ACC112 (cell line): ENCODE measurements at regions not wholly inside any gene's neighbourhood (a gene's known extent, or its start where the extent isn't known, plus 50 kb on each side); places are given as distances from the start of the nearest gene placed in this dataset.

Source experiments
- H2AFZ ChIP-seq: fragments of 200-600 bp; sonication (generic); one replicate; pipeline ENCODE4 v1.6.0; 2017; ENCODE audit warnings: antibody characterized with exemption, low read length; ENCODE audit not compliant: unreplicated experiment
- H3K27ac ChIP-seq: fragments of 200-600 bp; sonication (generic); 2 replicates; pipeline ENCODE4 v1.5.1; 2014; ENCODE audit warnings: low read depth, mild to moderate bottlenecking, antibody characterized with exemption, low read length, moderate library complexity
- H3K27me3 ChIP-seq: fragments of 200-600 bp; sonication (generic); 2 replicates; pipeline ENCODE4 v1.6.1; 2014; ENCODE audit warnings: mild to moderate bottlenecking, antibody characterized with exemption, low read length, moderate library complexity, mixed read lengths; ENCODE audit not compliant: insufficient read depth
- H3K36me3 ChIP-seq: fragments of 200-600 bp; sonication (generic); 2 replicates; pipeline ENCODE4 v1.6.1; 2016; ENCODE audit warnings: mild to moderate bottlenecking, antibody characterized with exemption, low read length, moderate library complexity, mixed read lengths; ENCODE audit not compliant: insufficient read depth
- H3K4me1 ChIP-seq: fragments of 200-600 bp; sonication (generic); one replicate; pipeline ENCODE4 v1.6.1; 2016; ENCODE audit warnings: low read length, mixed read lengths; ENCODE audit not compliant: insufficient read depth, unreplicated experiment, control insufficient read depth
- H3K4me3 ChIP-seq: fragments of 200-600 bp; sonication (generic); 2 replicates; pipeline ENCODE4 v1.5.1; 2014; ENCODE audit warnings: mild to moderate bottlenecking, low read depth, low read length
- H3K79me2 ChIP-seq: fragments of 200-600 bp; sonication (generic); one replicate; pipeline ENCODE4 v1.6.0; 2016; ENCODE audit warnings: low read length; ENCODE audit not compliant: control insufficient read depth, unreplicated experiment, insufficient read depth

DNA sequence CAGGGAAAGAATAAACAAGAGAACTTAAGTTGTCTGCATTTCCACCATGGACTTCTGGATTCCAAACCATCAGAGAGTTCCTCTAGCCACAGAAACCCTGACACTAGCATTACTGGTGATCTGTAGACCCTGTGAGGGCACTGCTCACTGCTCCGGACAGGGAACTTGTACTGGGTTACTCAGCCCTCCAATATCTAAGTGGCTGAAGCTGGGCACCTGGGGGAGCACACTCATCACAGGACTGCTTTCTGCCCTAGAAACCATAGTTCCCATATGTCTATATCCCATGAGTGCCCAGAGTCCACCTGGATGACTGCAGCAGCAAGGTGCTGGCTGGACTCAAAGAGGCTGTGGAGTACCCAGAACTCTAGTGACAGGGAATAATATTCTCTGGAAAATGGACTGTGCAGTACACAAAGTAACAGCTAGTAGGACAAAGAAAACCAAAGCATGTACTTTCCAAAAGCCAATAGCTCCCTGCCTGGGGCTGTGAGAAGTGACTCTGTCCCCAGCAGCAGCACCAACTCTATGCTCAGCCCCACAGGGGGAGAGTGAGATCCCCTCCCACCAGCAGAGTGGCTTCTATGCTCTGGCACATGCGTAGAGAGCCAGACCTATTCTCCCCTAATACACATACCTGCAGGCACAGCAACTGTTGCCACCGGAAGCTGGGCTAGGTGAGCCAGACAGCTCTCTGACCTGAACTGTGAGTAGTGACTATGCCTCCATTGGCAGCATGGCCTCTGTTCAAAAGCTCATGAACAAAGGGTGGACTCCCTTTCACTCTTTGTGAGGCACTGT, 472.9 kb upstream of the FTMT start:
- Histone ChIP-seq H3K27ac (no peak overlapping the region), H3K36me3 (no peaks in the 10 kb centered on the region), H3K4me3 (no peak overlapping the region), H3K4me1 (peaks cover 5% of the 10 kb centered on the region), H3K27me3 (no peaks in the 10 kb centered on the region), H3K79me2 (no peaks in the 10 kb centered on the region), H2AFZ (no peak overlapping the region)

DNA sequence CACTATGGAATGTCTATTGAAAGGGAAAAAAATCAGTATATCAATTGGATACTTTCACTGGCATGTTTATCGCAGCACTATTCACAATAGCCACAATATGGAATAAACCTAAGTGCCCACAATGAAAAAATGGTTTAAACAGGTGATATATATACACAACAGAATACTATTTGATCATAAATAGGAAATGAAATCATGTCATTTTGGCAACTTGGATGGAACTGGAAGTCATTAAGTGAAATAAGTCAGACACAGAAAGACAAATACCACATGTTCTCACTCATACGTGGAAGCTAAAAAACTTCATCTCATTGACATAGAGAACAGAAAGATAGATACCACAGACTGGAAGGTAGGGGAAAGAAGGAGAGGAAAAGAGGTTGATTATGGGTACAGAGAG, 471.6 kb upstream of the FTMT start:
- Histone ChIP-seq H3K36me3 (no peaks in the 10 kb centered on the region), H2AFZ (no peak overlapping the region), H3K4me3 (no peak overlapping the region), H3K27me3 (no peaks in the 10 kb centered on the region), H3K27ac (no peak overlapping the region), H3K79me2 (no peaks in the 10 kb centered on the region), H3K4me1 (peaks cover 5% of the 10 kb centered on the region)

DNA sequence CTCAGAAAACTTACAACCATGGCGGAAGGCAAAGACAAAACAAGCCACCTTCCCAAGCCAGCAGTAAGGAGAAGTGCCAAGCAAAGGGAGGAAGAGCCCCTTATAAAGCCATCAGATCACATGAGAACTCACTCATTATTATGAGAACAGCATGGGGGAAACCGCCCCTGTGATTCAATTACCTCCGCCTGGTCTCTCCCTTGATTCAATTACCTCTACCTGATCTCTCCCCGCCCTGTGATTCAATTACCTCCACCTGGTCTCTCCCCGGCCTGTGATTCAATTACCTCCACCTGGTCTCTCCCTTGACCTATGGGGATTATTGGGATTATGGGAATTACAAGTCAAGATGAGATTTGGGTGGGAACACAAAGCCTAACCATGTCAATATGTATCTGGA, 467.3 kb upstream of the FTMT start:
- Histone ChIP-seq H3K27me3 (no peaks in the 10 kb centered on the region), H3K4me3 (no peak overlapping the region), H2AFZ (no peak overlapping the region), H3K4me1 (no peaks in the 10 kb centered on the region), H3K27ac (no peak overlapping the region), H3K79me2 (no peaks in the 10 kb centered on the region), H3K36me3 (no peaks in the 10 kb centered on the region)

GRCh38 chr5:121386334-121386733, 465.3 kb upstream of the FTMT start:
- H3K4me3 ChIP-seq, result no peak overlapping the region
- no peak overlapping the region for H3K27ac ChIP-seq
- H3K79me2 ChIP-seq, result no peaks in the 10 kb centered on the region
- no peaks in the 10 kb centered on the region for H3K36me3 ChIP-seq
- H2AFZ ChIP-seq, result no peak overlapping the region
- H3K4me1 ChIP-seq, result no peaks in the 10 kb centered on the region
- no peaks in the 10 kb centered on the region for H3K27me3 ChIP-seq

- Histone ChIP-seq H3K27ac (no peak overlapping the region), H3K4me1 (no peaks in the 10 kb centered on the region), H3K4me3 (no peak overlapping the region), H3K27me3 (no peaks in the 10 kb centered on the region), H3K79me2 (no peaks in the 10 kb centered on the region), H3K36me3 (no peaks in the 10 kb centered on the region), H2AFZ (no peak overlapping the region)
Observed at GRCh38 chr5:121396716-121397115, 455.0 kb upstream of the FTMT start.

DNA sequence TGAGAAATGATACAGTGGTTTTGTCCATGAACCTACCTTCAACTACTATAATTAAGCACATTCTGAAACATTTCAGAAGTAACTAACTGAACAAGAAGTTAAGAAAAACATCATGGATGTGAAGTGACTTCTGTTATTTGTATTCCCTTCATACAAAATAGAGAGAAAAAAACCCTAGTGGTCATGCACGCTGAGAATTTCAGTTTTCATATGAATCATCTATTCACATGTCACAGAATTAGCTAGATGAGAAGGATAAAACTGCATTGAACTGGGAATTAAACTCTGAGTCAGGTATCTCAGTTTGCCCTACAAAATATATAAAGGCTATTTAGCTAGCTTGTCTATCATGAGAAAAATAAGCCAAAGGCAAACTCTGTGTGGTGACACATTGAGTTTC, 451.8 kb upstream of the FTMT start:
- H3K4me1 ChIP-seq, result no peaks in the 10 kb centered on the region
- no peak overlapping the region for H2AFZ ChIP-seq
- no peak overlapping the region for H3K27ac ChIP-seq
- H3K79me2 ChIP-seq, result no peaks in the 10 kb centered on the region
- H3K36me3 ChIP-seq, result no peaks in the 10 kb centered on the region
- no peaks in the 10 kb centered on the region for H3K27me3 ChIP-seq
- no peak overlapping the region for H3K4me3 ChIP-seq

DNA sequence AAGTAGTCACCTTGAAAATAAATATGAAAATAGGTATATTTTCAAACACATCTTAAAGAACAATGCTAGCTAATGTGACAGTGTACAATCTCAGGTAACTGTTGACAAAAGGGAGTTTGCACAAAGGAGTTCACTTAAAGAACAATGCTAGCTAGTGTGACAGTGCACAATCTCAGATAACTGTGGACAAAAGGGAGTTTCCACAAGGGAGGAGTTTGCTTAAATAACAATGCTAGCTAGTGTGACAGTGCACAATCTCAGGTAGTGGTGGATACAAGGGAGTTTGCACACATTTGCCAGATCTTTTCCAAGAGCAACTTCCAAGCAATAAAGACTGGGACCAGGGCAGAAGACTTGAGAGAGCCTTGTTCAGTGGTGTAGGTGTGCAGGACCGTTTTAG, 442.9 kb upstream of the FTMT start:
- Histone ChIP-seq H3K27ac (no peak overlapping the region), H3K4me1 (no peaks in the 10 kb centered on the region), H2AFZ (no peak overlapping the region), H3K36me3 (no peaks in the 10 kb centered on the region), H3K79me2 (no peaks in the 10 kb centered on the region), H3K27me3 (no peaks in the 10 kb centered on the region), H3K4me3 (no peak overlapping the region)

DNA sequence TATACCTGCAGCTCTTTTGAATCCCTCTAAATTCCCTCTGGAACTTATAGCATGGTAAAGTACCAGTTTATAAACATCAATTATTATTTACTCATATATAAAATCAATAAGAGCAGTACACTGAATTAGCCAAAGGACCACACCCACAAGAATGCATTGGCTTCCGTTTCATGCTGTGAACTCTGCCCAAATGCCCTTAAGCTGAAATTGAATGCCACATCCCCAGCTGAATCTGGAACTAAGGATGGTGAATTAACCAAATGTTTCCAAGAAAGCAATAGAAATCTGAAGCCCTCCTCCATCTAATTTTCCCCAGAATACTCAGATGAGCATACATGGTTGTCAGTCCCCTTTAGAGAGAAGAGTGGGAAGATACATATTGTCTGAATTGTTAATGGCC, 436.4 kb upstream of the FTMT start:
- Histone ChIP-seq H2AFZ (no peak overlapping the region), H3K27me3 (no peaks in the 10 kb centered on the region)

DNA sequence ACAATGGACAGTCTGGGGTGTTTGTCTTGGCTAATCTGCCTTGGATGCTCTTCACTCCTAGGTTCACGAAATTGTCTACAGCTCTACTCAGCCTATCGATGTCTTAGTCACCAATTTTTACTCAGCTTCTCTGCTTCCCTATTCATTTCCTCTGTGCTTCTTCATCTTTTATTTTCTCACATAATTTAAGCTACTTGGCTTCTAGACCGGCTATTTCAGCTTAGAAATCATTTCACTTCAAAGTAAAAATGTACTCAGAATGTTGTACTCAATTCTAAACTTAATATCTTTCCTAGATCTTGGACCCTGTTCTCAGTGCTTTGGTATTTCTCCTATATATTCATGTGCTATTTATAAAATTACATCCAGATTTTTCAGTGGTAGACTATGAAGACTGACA, 430.0 kb upstream of the FTMT start:
- no peaks in the 10 kb centered on the region for H3K79me2 ChIP-seq
- no peak overlapping the region for H3K27ac ChIP-seq
- no peaks in the 10 kb centered on the region for H3K4me1 ChIP-seq
- H3K27me3 ChIP-seq, result no peaks in the 10 kb centered on the region
- no peak overlapping the region for H2AFZ ChIP-seq
- no peaks in the 10 kb centered on the region for H3K36me3 ChIP-seq
- no peak overlapping the region for H3K4me3 ChIP-seq

More for the DNA sequence above, 436.4 kb upstream of the FTMT start:
- no peaks in the 10 kb centered on the region for H3K4me1 ChIP-seq
- H3K4me3 ChIP-seq, result no peak overlapping the region
- no peaks in the 10 kb centered on the region for H3K79me2 ChIP-seq
- no peaks in the 10 kb centered on the region for H3K36me3 ChIP-seq
- H3K27ac ChIP-seq, result no peak overlapping the region

- Histone ChIP-seq H3K27ac (no peak overlapping the region), H3K79me2 (no peaks in the 10 kb centered on the region), H3K36me3 (no peaks in the 10 kb centered on the region)
Observed at GRCh38 chr5:121424976-121425375, 426.7 kb upstream of the FTMT start.

GRCh38 chr5:121426153-121426552, 425.5 kb upstream of the FTMT start:
- Histone ChIP-seq H3K4me1 (no peaks in the 10 kb centered on the region), H3K79me2 (no peaks in the 10 kb centered on the region), H2AFZ (no peak overlapping the region), H3K27me3 (no peaks in the 10 kb centered on the region), H3K36me3 (no peaks in the 10 kb centered on the region), H3K27ac (no peak overlapping the region), H3K4me3 (no peak overlapping the region)

More at GRCh38 chr5:121424976-121425375, 426.7 kb upstream of the FTMT start:
- Histone ChIP-seq H3K27me3 (no peaks in the 10 kb centered on the region), H3K4me1 (no peaks in the 10 kb centered on the region), H3K4me3 (no peak overlapping the region), H2AFZ (no peak overlapping the region)
